Spleen (tissue), 7 donors: ENCODE measurements at regions not wholly inside any gene's neighbourhood (a gene's known extent, or its start where the extent isn't known, plus 50 kb on each side); places are given as distances from the start of the nearest gene placed in this dataset.

Experiments used
- POLR2A ChIP-seq, 3 donors: fragments of 450-650 bp; IDR thresholded peaks; one replicate each; pipeline ENCODE4 v1.5.1; 2017; ENCODE audit warnings: antibody characterized with exemption in 3 of 3, mild to moderate bottlenecking in 1 of 3
- POLR2AphosphoS5 ChIP-seq, 3 donors: sonication (generic); formaldehyde crosslinking; IDR thresholded peaks; one replicate each; pipeline ENCODE4 v1.5.1; 2017; ENCODE audit warnings: antibody characterized with exemption in 3 of 3
- TF ChIP-seq, protein P1 (sequence below), 11 experiments: fragments of 200-600 bp in 7 of 11; fragments of 450-650 bp in 4 of 11; sonication (generic) in 4 of 11; IDR thresholded peaks in 8 of 11; conservative IDR thresholded peaks in 3 of 11; 1 replicate in 7 of 11; 2 replicates in 4 of 11; pipeline versions ENCODE4 v1.4.0 to v1.8.0; 2016 to 2021; ENCODE audit warnings: antibody characterized with exemption in 11 of 11, inconsistent platforms in 4 of 11, mild to moderate bottlenecking in 1 of 11
- donor health status: DM: no; HTN: no; CAD: no; lungs with moderate emphysema.
- donor health status: DM: no; HTN: no; CAD: no.
- donor health status: DM: no; HTN: no; CAD: no.

DNA sequence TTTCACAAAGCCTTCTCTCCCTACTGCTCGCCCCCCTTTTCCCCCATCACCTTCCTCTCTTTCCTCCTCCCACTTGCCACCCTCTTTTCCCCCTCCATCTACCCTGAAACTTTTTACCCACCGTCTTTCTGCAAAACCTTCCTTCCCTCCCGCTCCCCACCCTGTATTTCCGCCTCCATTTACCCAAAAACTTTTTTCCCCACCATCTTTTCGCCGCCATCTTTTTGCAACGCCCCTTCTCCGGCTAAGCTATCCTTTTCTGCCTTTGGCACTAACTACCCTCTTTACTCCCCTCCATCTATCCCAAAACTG is 205.2 kb upstream of the WSB1 start:
- TF ChIP-seq, protein P1, sequence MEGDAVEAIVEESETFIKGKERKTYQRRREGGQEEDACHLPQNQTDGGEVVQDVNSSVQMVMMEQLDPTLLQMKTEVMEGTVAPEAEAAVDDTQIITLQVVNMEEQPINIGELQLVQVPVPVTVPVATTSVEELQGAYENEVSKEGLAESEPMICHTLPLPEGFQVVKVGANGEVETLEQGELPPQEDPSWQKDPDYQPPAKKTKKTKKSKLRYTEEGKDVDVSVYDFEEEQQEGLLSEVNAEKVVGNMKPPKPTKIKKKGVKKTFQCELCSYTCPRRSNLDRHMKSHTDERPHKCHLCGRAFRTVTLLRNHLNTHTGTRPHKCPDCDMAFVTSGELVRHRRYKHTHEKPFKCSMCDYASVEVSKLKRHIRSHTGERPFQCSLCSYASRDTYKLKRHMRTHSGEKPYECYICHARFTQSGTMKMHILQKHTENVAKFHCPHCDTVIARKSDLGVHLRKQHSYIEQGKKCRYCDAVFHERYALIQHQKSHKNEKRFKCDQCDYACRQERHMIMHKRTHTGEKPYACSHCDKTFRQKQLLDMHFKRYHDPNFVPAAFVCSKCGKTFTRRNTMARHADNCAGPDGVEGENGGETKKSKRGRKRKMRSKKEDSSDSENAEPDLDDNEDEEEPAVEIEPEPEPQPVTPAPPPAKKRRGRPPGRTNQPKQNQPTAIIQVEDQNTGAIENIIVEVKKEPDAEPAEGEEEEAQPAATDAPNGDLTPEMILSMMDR (IDR thresholded peaks at IDR 0.05 in 8 of 11, conservative IDR thresholded peaks at IDR 0.05 in 3 of 11) = no peak
- no peak for TF ChIP-seq POLR2A (IDR thresholded peaks at IDR 0.05)
- TF ChIP-seq POLR2AphosphoS5 (IDR thresholded peaks at IDR 0.05) = no peak
